WTC11 (cell line): ENCODE measurements at regions not wholly inside any gene's neighbourhood (a gene's known extent, or its start where the extent isn't known, plus 50 kb on each side); places are given as distances from the start of the nearest gene placed in this dataset.

ENCODE experiments used
- ATAC-seq: fragments of 200-7000 bp; cut with Tn5 transposase; 2 replicates; pipeline ENCODE4 v1.10.0; 2021; ENCODE audit warnings: mild to moderate bottlenecking, moderate library complexity
- CTCF ChIA-PET: fragments of 300-600 bp; sonication (Branson Sonifier 250); formaldehyde crosslinking; loops from one replicate; lab custom pipeline; 2021; ENCODE audit warnings: antibody characterized with exemption; lab: Charles Lee
- POLR2A ChIA-PET: fragments of 350-600 bp; sonication (Branson Sonifier 250); formaldehyde crosslinking; loops from one replicate; lab custom pipeline; 2021; ENCODE audit warnings: antibody characterized with exemption; lab: Charles Lee
- DNase-seq: peaks from one replicate; pipeline ENCODE4 v3.0.0; 2021; ENCODE audit warnings: low spot score
- H3K27ac Mint-ChIP-seq: 2 replicates; pipeline ENCODE4 v1.8.0; 2021; ENCODE audit warnings: mixed read lengths
- H3K27me3 Mint-ChIP-seq: 2 replicates; pipeline ENCODE4 v1.8.0; 2021; ENCODE audit warnings: low read depth, mild to moderate bottlenecking, moderate library complexity, mixed read lengths
- H3K36me3 Mint-ChIP-seq: 2 replicates; pipeline ENCODE4 v1.8.0; 2021; ENCODE audit warnings: mixed read lengths
- H3K4me1 Mint-ChIP-seq: 2 replicates; pipeline ENCODE4 v1.8.0; 2022; ENCODE audit warnings: mixed read lengths
- H3K4me3 Mint-ChIP-seq: 2 replicates; pipeline ENCODE4 v1.8.0; 2021; ENCODE audit warnings: mild to moderate bottlenecking, moderate library complexity, mixed read lengths
- H3K9me3 Mint-ChIP-seq: 2 replicates; pipeline ENCODE4 v1.8.0; 2021; ENCODE audit warnings: mixed read lengths
- AFF4 ChIP-seq: sonication (generic); formaldehyde crosslinking; IDR thresholded peaks from 2 replicates; pipeline ENCODE4 v1.8.1; 2023; ENCODE audit warnings: mild to moderate bottlenecking, missing genetic modification reagents, borderline replicate concordance
- ATF1 ChIP-seq: sonication (generic); formaldehyde crosslinking; IDR thresholded peaks from 2 replicates; pipeline ENCODE4 v1.8.1; 2023; ENCODE audit warnings: mild to moderate bottlenecking, moderate library complexity, missing genetic modification reagents
- CREB1 ChIP-seq: sonication (generic); formaldehyde crosslinking; IDR thresholded peaks from 2 replicates; pipeline ENCODE4 v1.8.0; 2023; ENCODE audit warnings: mild to moderate bottlenecking, missing genetic modification reagents
- ELF4 ChIP-seq: sonication (generic); formaldehyde crosslinking; IDR thresholded peaks from 2 replicates; pipeline ENCODE4 v1.8.1; 2022; ENCODE audit warnings: low read depth, mild to moderate bottlenecking, moderate library complexity, missing genetic modification reagents
- FOXK1 ChIP-seq: sonication (generic); formaldehyde crosslinking; IDR thresholded peaks from 2 replicates; pipeline ENCODE4 v1.8.0; 2022; ENCODE audit warnings: mild to moderate bottlenecking, moderate library complexity, missing genetic modification reagents
- JAZF1 ChIP-seq: fragments of 250-450 bp; sonication (Bioruptor Pico); IDR thresholded peaks from 2 replicates; pipeline ENCODE4 v1.9.0; 2021; ENCODE audit warnings: moderate library complexity, mild to moderate bottlenecking, inconsistent platforms
- NFATC4 ChIP-seq: fragments of 250-450 bp; sonication (Bioruptor Pico); IDR thresholded peaks from 2 replicates; pipeline ENCODE4 v1.9.0; 2021; ENCODE audit warnings: mild to moderate bottlenecking
- PRRX2 ChIP-seq: fragments of 250-450 bp; sonication (Bioruptor Pico); IDR thresholded peaks from 2 replicates; pipeline ENCODE4 v1.8.0; 2021; ENCODE audit warnings: mild to moderate bottlenecking
- RORB ChIP-seq: fragments of 250-450 bp; sonication (Bioruptor Pico); IDR thresholded peaks from 2 replicates; pipeline ENCODE4 v1.9.0; 2021; ENCODE audit warnings: mild to moderate bottlenecking
- TCF7 ChIP-seq: sonication (generic); formaldehyde crosslinking; IDR thresholded peaks from 2 replicates; pipeline ENCODE4 v1.8.0; 2022; ENCODE audit warnings: mild to moderate bottlenecking, low read depth, missing genetic modification reagents, moderate library complexity
- TEAD4 ChIP-seq: sonication (generic); formaldehyde crosslinking; IDR thresholded peaks from 2 replicates; pipeline ENCODE4 v1.8.0; 2022; ENCODE audit warnings: mild to moderate bottlenecking, missing genetic modification reagents
- TP53 ChIP-seq: sonication (generic); formaldehyde crosslinking; IDR thresholded peaks from 2 replicates; pipeline ENCODE4 v1.8.1; 2023; ENCODE audit warnings: mild to moderate bottlenecking, missing genetic modification reagents
- ZNF121 ChIP-seq: sonication (generic); formaldehyde crosslinking; IDR thresholded peaks from 2 replicates; pipeline ENCODE4 v1.8.0; 2023; ENCODE audit warnings: missing genetic modification reagents
- ZNF317 ChIP-seq: sonication (generic); formaldehyde crosslinking; IDR thresholded peaks from 2 replicates; pipeline ENCODE4 v1.8.1; 2023; ENCODE audit warnings: low read depth, mild to moderate bottlenecking, moderate library complexity, missing genetic modification reagents, borderline replicate concordance
- ZNF416 ChIP-seq: fragments of 250-450 bp; sonication (Bioruptor Pico); IDR thresholded peaks from 2 replicates; pipeline ENCODE4 v1.9.0; 2021; ENCODE audit warnings: mild to moderate bottlenecking, inconsistent platforms
- ZNF671 ChIP-seq: fragments of 250-450 bp; sonication (Bioruptor Pico); IDR thresholded peaks from 2 replicates; pipeline ENCODE4 v1.8.0; 2021; ENCODE audit warnings: mild to moderate bottlenecking
- TF ChIP-seq, protein P1 (sequence below): fragments of 250-450 bp; sonication (Bioruptor Pico); IDR thresholded peaks from 2 replicates; pipeline ENCODE4 v1.9.0; 2021; ENCODE audit warnings: mild to moderate bottlenecking
- TF ChIP-seq, protein P2 (sequence below): sonication (generic); formaldehyde crosslinking; IDR thresholded peaks from 2 replicates; pipeline ENCODE4 v1.8.0; 2023; ENCODE audit warnings: mild to moderate bottlenecking, missing genetic modification reagents
- TF ChIP-seq, protein P3 (sequence below): fragments of 250-450 bp; sonication (Bioruptor Pico); IDR thresholded peaks from 2 replicates; pipeline ENCODE4 v1.8.0; 2021; ENCODE audit warnings: mild to moderate bottlenecking
- TF ChIP-seq, protein P4 (sequence below): fragments of 200-600 bp; IDR thresholded peaks from 2 replicates; pipeline ENCODE4 v1.8.0; 2022; ENCODE audit warnings: antibody characterized with exemption

DNA sequence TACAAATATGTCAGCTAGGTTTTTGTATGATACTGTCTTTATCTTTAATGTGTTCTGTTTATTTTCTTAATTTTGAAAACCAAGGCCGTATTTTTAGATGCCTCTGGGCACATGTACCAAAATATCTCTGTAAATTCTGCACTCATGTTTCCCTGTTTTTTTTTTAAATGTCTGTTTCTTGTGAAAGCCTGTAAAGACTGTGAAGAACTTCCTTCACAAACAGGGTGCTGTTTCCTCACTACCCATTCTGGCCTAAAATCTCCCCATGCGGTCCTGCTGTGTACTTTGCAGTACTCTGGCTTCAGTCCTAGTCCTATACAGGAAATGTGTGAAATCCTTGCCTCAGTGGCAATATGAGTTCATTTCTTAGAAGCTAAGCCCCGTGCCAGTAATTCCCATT is 133.4 kb upstream of the ZBTB20 start:
- H3K4me1 Mint-ChIP-seq: no peaks in the 10 kb centered on the region
- TF ChIP-seq ZNF416 (CRISPR knock-in tag) (no peak), TP53 (CRISPR knock-in tag) (no peak), AFF4 (CRISPR knock-in tag) (no peak), JAZF1 (CRISPR knock-in tag) (no peak), ATF1 (CRISPR knock-in tag) (no peak), TEAD4 (CRISPR knock-in tag) (no peak)
- TF ChIP-seq, protein P1, sequence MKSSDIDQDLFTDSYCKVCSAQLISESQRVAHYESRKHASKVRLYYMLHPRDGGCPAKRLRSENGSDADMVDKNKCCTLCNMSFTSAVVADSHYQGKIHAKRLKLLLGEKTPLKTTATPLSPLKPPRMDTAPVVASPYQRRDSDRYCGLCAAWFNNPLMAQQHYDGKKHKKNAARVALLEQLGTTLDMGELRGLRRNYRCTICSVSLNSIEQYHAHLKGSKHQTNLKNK (CRISPR knock-in tag): no peak
- H3K27me3 Mint-ChIP-seq: no peaks in the 10 kb centered on the region
- H3K4me3 Mint-ChIP-seq: no peak overlapping the region
- H3K27ac Mint-ChIP-seq: no peak overlapping the region
- H3K9me3 Mint-ChIP-seq: peaks cover 4% of the 10 kb centered on the region
- CTCF ChIA-PET: no interaction called here
- DNase-seq (no peak), ATAC-seq (no peak)
- POLR2A ChIA-PET: no interaction called here
- H3K36me3 Mint-ChIP-seq: no peaks in the 10 kb centered on the region

GRCh38 chr3:115281697-115282675 is 134.9 kb upstream of the ZBTB20 start:
- Mint-ChIP-seq H3K36me3 (no peaks in the 10 kb centered on the region), H3K4me1 (no peaks in the 10 kb centered on the region), H3K4me3 (no peak overlapping the region), H3K27me3 (no peaks in the 10 kb centered on the region), H3K27ac (no peak overlapping the region), H3K9me3 (peaks cover 4% of the 10 kb centered on the region)
- ChIA-PET POLR2A (no interaction called here), CTCF (no interaction called here)
- ATAC-seq (no peak), DNase-seq (no peak)
- no peak for TF ChIP-seq ZNF317 (CRISPR knock-in tag)
- no peak for TF ChIP-seq AFF4 (CRISPR knock-in tag)
- no peak for TF ChIP-seq FOXK1
- no peak for TF ChIP-seq ELF4 (CRISPR knock-in tag)
- no peak for TF ChIP-seq NFATC4 (CRISPR knock-in tag)
- TF ChIP-seq, protein P2, sequence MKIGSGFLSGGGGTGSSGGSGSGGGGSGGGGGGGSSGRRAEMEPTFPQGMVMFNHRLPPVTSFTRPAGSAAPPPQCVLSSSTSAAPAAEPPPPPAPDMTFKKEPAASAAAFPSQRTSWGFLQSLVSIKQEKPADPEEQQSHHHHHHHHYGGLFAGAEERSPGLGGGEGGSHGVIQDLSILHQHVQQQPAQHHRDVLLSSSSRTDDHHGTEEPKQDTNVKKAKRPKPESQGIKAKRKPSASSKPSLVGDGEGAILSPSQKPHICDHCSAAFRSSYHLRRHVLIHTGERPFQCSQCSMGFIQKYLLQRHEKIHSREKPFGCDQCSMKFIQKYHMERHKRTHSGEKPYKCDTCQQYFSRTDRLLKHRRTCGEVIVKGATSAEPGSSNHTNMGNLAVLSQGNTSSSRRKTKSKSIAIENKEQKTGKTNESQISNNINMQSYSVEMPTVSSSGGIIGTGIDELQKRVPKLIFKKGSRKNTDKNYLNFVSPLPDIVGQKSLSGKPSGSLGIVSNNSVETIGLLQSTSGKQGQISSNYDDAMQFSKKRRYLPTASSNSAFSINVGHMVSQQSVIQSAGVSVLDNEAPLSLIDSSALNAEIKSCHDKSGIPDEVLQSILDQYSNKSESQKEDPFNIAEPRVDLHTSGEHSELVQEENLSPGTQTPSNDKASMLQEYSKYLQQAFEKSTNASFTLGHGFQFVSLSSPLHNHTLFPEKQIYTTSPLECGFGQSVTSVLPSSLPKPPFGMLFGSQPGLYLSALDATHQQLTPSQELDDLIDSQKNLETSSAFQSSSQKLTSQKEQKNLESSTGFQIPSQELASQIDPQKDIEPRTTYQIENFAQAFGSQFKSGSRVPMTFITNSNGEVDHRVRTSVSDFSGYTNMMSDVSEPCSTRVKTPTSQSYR: no peak
- no peak for TF ChIP-seq TCF7 (CRISPR knock-in tag)
- TF ChIP-seq, protein P3, sequence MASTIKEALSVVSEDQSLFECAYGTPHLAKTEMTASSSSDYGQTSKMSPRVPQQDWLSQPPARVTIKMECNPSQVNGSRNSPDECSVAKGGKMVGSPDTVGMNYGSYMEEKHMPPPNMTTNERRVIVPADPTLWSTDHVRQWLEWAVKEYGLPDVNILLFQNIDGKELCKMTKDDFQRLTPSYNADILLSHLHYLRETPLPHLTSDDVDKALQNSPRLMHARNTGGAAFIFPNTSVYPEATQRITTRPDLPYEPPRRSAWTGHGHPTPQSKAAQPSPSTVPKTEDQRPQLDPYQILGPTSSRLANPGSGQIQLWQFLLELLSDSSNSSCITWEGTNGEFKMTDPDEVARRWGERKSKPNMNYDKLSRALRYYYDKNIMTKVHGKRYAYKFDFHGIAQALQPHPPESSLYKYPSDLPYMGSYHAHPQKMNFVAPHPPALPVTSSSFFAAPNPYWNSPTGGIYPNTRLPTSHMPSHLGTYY (CRISPR knock-in tag): no peak
- TF ChIP-seq ZNF671: no peak
- TF ChIP-seq ZNF121 (CRISPR knock-in tag): no peak
- no peak for TF ChIP-seq CREB1 (CRISPR knock-in tag)
- TF ChIP-seq RORB (CRISPR knock-in tag): no peak
- TF ChIP-seq, protein P1 (CRISPR knock-in tag): no peak
- TF ChIP-seq PRRX2 (CRISPR knock-in tag): no peak
- TF ChIP-seq, protein P4, sequence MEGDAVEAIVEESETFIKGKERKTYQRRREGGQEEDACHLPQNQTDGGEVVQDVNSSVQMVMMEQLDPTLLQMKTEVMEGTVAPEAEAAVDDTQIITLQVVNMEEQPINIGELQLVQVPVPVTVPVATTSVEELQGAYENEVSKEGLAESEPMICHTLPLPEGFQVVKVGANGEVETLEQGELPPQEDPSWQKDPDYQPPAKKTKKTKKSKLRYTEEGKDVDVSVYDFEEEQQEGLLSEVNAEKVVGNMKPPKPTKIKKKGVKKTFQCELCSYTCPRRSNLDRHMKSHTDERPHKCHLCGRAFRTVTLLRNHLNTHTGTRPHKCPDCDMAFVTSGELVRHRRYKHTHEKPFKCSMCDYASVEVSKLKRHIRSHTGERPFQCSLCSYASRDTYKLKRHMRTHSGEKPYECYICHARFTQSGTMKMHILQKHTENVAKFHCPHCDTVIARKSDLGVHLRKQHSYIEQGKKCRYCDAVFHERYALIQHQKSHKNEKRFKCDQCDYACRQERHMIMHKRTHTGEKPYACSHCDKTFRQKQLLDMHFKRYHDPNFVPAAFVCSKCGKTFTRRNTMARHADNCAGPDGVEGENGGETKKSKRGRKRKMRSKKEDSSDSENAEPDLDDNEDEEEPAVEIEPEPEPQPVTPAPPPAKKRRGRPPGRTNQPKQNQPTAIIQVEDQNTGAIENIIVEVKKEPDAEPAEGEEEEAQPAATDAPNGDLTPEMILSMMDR: no peak
